Activated CD4-positive, alpha-beta memory T cell treated with anti-CD3 and anti-CD28 coated beads, Interleukin-2, amount 10 ng/mL, durations not matched to agents 7 days and 5 days (primary cell): ENCODE measurements at regions not wholly inside any gene's neighbourhood (a gene's known extent, or its start where the extent isn't known, plus 50 kb on each side); places are given as distances from the start of the nearest gene placed in this dataset.
A peak's percentile ranks its signal among the peaks of the same experiment; 100 is the strongest.

Experiments used
- CTCF ChIA-PET: fragments of 350-600 bp; sonication (Branson Sonifier 250); formaldehyde crosslinking; loops from one replicate; lab custom pipeline; 2021; ENCODE audit warnings: antibody characterized with exemption, inconsistent platforms; lab: Charles Lee
- POLR2A ChIA-PET: fragments of 350-600 bp; sonication (Branson Sonifier 250); formaldehyde crosslinking; loops from one replicate; lab custom pipeline; 2021; ENCODE audit warnings: antibody characterized with exemption; lab: Charles Lee
- DNase-seq: peaks from one replicate; pipeline ENCODE4 v3.0.0-alpha.2; 2020
- H3K27ac Mint-ChIP-seq: one replicate; pipeline ENCODE4 v1.8.0; 2021; ENCODE audit warnings: mild to moderate bottlenecking, mixed read lengths
- H3K27me3 Mint-ChIP-seq: one replicate; pipeline ENCODE4 v1.8.0; 2021; ENCODE audit warnings: mixed read lengths
- H3K36me3 Mint-ChIP-seq: one replicate; pipeline ENCODE4 v1.8.0; 2021; ENCODE audit warnings: low read depth, mixed read lengths
- H3K4me1 Mint-ChIP-seq: one replicate; pipeline ENCODE4 v1.8.0; 2021; ENCODE audit warnings: mixed read lengths
- H3K4me3 Mint-ChIP-seq: one replicate; pipeline ENCODE4 v1.8.0; 2021; ENCODE audit warnings: mild to moderate bottlenecking, mixed read lengths
- H3K9me3 Mint-ChIP-seq: one replicate; pipeline ENCODE4 v1.8.0; 2021; ENCODE audit warnings: mixed read lengths

GRCh38 chr18:11521853-11522252, 87.5 kb upstream of the SLC35G4 start:
- Mint-ChIP-seq H3K36me3 (no peaks in the 10 kb centered on the region), H3K9me3 (no peaks in the 10 kb centered on the region), H3K27ac (no peak overlapping the region), H3K4me3 (no peak overlapping the region), H3K27me3 (peaks cover 3% of the 10 kb centered on the region), H3K4me1 (no peaks in the 10 kb centered on the region)
- ChIA-PET CTCF (no interaction called here), POLR2A (no interaction called here)
- no peak for DNase-seq

GRCh38 chr18:11520536-11520935, 88.9 kb upstream of the SLC35G4 start:
- POLR2A ChIA-PET = no interaction called here
- Mint-ChIP-seq H3K4me1 (no peaks in the 10 kb centered on the region), H3K36me3 (no peaks in the 10 kb centered on the region), H3K4me3 (no peak overlapping the region), H3K27ac (no peak overlapping the region), H3K9me3 (no peaks in the 10 kb centered on the region), H3K27me3 (peaks cover 3% of the 10 kb centered on the region)
- DNase-seq = no peak
- CTCF ChIA-PET = no interaction called here

- POLR2A ChIA-PET = no interaction called here
- peak; percentile 48 for DNase-seq
- Mint-ChIP-seq H3K27ac (no peak overlapping the region), H3K27me3 (peaks cover 3% of the 10 kb centered on the region), H3K4me3 (no peak overlapping the region), H3K36me3 (no peaks in the 10 kb centered on the region), H3K9me3 (no peaks in the 10 kb centered on the region), H3K4me1 (no peaks in the 10 kb centered on the region)
- CTCF ChIA-PET = interaction anchor here (0.6 to 2.2 kb wide), 8 partner anchors 8 to 668 kb away, joined by 3 to 9 read pairs (median 4); no protein-coding TSS in a partner anchor
Measured at GRCh38 chr18:11518788-11519685, 90.4 kb upstream of the SLC35G4 start.

- POLR2A ChIA-PET = no interaction called here
- DNase-seq = no peak
- no peaks in the 10 kb centered on the region for H3K36me3 Mint-ChIP-seq
- CTCF ChIA-PET = interaction anchor here (1.9 kb wide), 1 partner anchor 9 kb away, joined by 5 read pairs; no protein-coding TSS in a partner anchor
- no peak overlapping the region for H3K27ac Mint-ChIP-seq
- H3K9me3 Mint-ChIP-seq = no peaks in the 10 kb centered on the region
- H3K27me3 Mint-ChIP-seq = no peaks in the 10 kb centered on the region
- no peaks in the 10 kb centered on the region for H3K4me1 Mint-ChIP-seq
- H3K4me3 Mint-ChIP-seq = no peak overlapping the region
Measured at GRCh38 chr18:11517704-11518103, 91.7 kb upstream of the SLC35G4 start.

GRCh38 chr18:11516751-11517503, 92.5 kb upstream of the SLC35G4 start:
- POLR2A ChIA-PET = no interaction called here

GRCh38 chr18:11514267-11514666, 95.1 kb upstream of the SLC35G4 start:
- no peak for DNase-seq
- H3K4me1 Mint-ChIP-seq = peaks cover 2% of the 10 kb centered on the region
- ChIA-PET CTCF (no interaction called here), POLR2A (interaction anchor here (0.6 kb wide), 1 partner anchor 53 kb away, joined by 3 read pairs; no protein-coding TSS in a partner anchor)
- no peaks in the 10 kb centered on the region for H3K27me3 Mint-ChIP-seq
- no peak overlapping the region for H3K4me3 Mint-ChIP-seq
- no peak overlapping the region for H3K27ac Mint-ChIP-seq
- H3K36me3 Mint-ChIP-seq = no peaks in the 10 kb centered on the region
- no peaks in the 10 kb centered on the region for H3K9me3 Mint-ChIP-seq

More at GRCh38 chr18:11516751-11517503, 92.5 kb upstream of the SLC35G4 start:
- Mint-ChIP-seq H3K27ac (no peak overlapping the region), H3K9me3 (no peaks in the 10 kb centered on the region), H3K27me3 (no peaks in the 10 kb centered on the region), H3K36me3 (no peaks in the 10 kb centered on the region), H3K4me1 (no peaks in the 10 kb centered on the region), H3K4me3 (no peak overlapping the region)
- DNase-seq = no peak
- CTCF ChIA-PET = interaction anchor here (1.9 kb wide), 1 partner anchor 10 kb away, joined by 5 read pairs; no protein-coding TSS in a partner anchor

GRCh38 chr18:11512096-11513025, 97.0 kb upstream of the SLC35G4 start:
- Mint-ChIP-seq H3K27ac (no peak overlapping the region), H3K4me1 (peaks cover 2% of the 10 kb centered on the region), H3K4me3 (no peak overlapping the region), H3K36me3 (no peaks in the 10 kb centered on the region), H3K27me3 (peaks cover 2% of the 10 kb centered on the region), H3K9me3 (no peaks in the 10 kb centered on the region)
- DNase-seq = no peak
- CTCF ChIA-PET = no interaction called here
- POLR2A ChIA-PET = no interaction called here

- H3K27me3 Mint-ChIP-seq = peaks cover 2% of the 10 kb centered on the region
- peaks cover 2% of the 10 kb centered on the region for H3K4me1 Mint-ChIP-seq
- no peak overlapping the region for H3K4me3 Mint-ChIP-seq
- ChIA-PET POLR2A (no interaction called here), CTCF (no interaction called here)
- no peak for DNase-seq
- H3K27ac Mint-ChIP-seq = no peak overlapping the region
- H3K9me3 Mint-ChIP-seq = no peaks in the 10 kb centered on the region
- no peaks in the 10 kb centered on the region for H3K36me3 Mint-ChIP-seq
Measured at GRCh38 chr18:11511434-11512095, 97.8 kb upstream of the SLC35G4 start.

GRCh38 chr18:11506856-11507255, 102.5 kb upstream of the SLC35G4 start:
- H3K27me3 Mint-ChIP-seq = peaks cover 6% of the 10 kb centered on the region
- CTCF ChIA-PET = no interaction called here

GRCh38 chr18:11505993-11506392, 103.4 kb upstream of the SLC35G4 start:
- ChIA-PET CTCF (interaction anchor here (1.0 kb wide), 1 partner anchor 13 kb away, joined by 3 read pairs; no protein-coding TSS in a partner anchor), POLR2A (no interaction called here)
- H3K9me3 Mint-ChIP-seq = no peaks in the 10 kb centered on the region
- no peak overlapping the region for H3K4me3 Mint-ChIP-seq
- no peaks in the 10 kb centered on the region for H3K36me3 Mint-ChIP-seq
- no peak overlapping the region for H3K27ac Mint-ChIP-seq
- no peak for DNase-seq
- H3K4me1 Mint-ChIP-seq = no peaks in the 10 kb centered on the region
- peaks cover 6% of the 10 kb centered on the region for H3K27me3 Mint-ChIP-seq

More at GRCh38 chr18:11506856-11507255, 102.5 kb upstream of the SLC35G4 start:
- DNase-seq = no peak
- Mint-ChIP-seq H3K27ac (no peak overlapping the region), H3K9me3 (no peaks in the 10 kb centered on the region), H3K4me3 (no peak overlapping the region), H3K36me3 (no peaks in the 10 kb centered on the region), H3K4me1 (peaks cover 2% of the 10 kb centered on the region)
- POLR2A ChIA-PET = no interaction called here

- Mint-ChIP-seq H3K4me3 (no peak overlapping the region), H3K9me3 (no peaks in the 10 kb centered on the region), H3K27ac (no peak overlapping the region), H3K4me1 (no peaks in the 10 kb centered on the region), H3K27me3 (peaks cover 6% of the 10 kb centered on the region), H3K36me3 (no peaks in the 10 kb centered on the region)
- CTCF ChIA-PET = no interaction called here
- no peak for DNase-seq
- POLR2A ChIA-PET = no interaction called here
Measured at GRCh38 chr18:11504962-11505361, 104.4 kb upstream of the SLC35G4 start.

GRCh38 chr18:11502368-11502767, 107.0 kb upstream of the SLC35G4 start:
- no peaks in the 10 kb centered on the region for H3K9me3 Mint-ChIP-seq
- no peak overlapping the region for H3K4me3 Mint-ChIP-seq
- ChIA-PET POLR2A (no interaction called here), CTCF (interaction anchor here (1.0 kb wide), 1 partner anchor 54 kb away, joined by 3 read pairs; no protein-coding TSS in a partner anchor)
- DNase-seq = no peak
- H3K4me1 Mint-ChIP-seq = no peaks in the 10 kb centered on the region
- H3K27me3 Mint-ChIP-seq = peaks cover 5% of the 10 kb centered on the region
- no peaks in the 10 kb centered on the region for H3K36me3 Mint-ChIP-seq
- no peak overlapping the region for H3K27ac Mint-ChIP-seq
